HCT116 (cell line): ENCODE measurements at regions not wholly inside any gene's neighbourhood (a gene's known extent, or its start where the extent isn't known, plus 50 kb on each side); places are given as distances from the start of the nearest gene placed in this dataset.

Experiments
- ATAC-seq: fragments of 200-7000 bp; cut with Tn5 transposase; 2 replicates; pipeline ENCODE4 v1.9.1; 2020; ENCODE audit warnings: mild to moderate bottlenecking, moderate library complexity
- BruUV-seq: library from RNA; stranded (reverse); fragments of 400-500 nt; replicated peaks from 2 replicates; lab custom pipeline; 2021; lab: Mats Ljungman, UMichigan
- CTCF ChIA-PET: fragments of 300-600 bp; sonication (Branson Sonifier 250); formaldehyde crosslinking; loops from one replicate; lab custom pipeline; 2021; ENCODE audit warnings: antibody characterized with exemption; lab: Charles Lee
- POLR2A ChIA-PET: fragments of 300-600, 350-600 bp; sonication (Branson Sonifier 250); formaldehyde crosslinking; loops from one replicate; lab custom pipeline; 2021; ENCODE audit warnings: antibody characterized with exemption; lab: Charles Lee
- RAD21 ChIA-PET, 2 experiments: fragments of 300-600 bp; sonication (Branson Sonifier 250); formaldehyde crosslinking; loops; one replicate each; lab custom pipeline; 2023; ENCODE audit warnings: low total read pairs in 2 of 2; ENCODE audit not compliant: uncharacterized antibody in 2 of 2, unreplicated experiment in 2 of 2, low non-redundant PET in 1 of 2; lab: Charles Lee
- DNase-seq: peaks from one replicate; pipeline ENCODE4 v3.0.0-alpha.2; 2010; ENCODE audit warnings: low read depth, low spot score
- H2AFZ ChIP-seq: fragments of 200-600 bp; shearing (Covaris generic), sonication (generic); 2 replicates; pipeline ENCODE4 v1.6.1; 2017; ENCODE audit warnings: low read depth, mixed run types, mixed read lengths, antibody characterized with exemption, low read length; ENCODE audit not compliant: poor library complexity, severe bottlenecking
- H3K27ac ChIP-seq: 2 replicates; pipeline ENCODE4 v1.5.1; 2012; ENCODE audit warnings: low read depth, low read length
- H3K27me3 ChIP-seq: fragments of 200-600 bp; sonication (generic); 2 replicates; pipeline ENCODE4 v1.6.1; 2016; ENCODE audit warnings: mixed run types, low read length, mixed read lengths; ENCODE audit not compliant: insufficient read depth
- H3K36me3 ChIP-seq, 2 experiments: fragments of 200-500 bp in 1 of 2; fragments of 200-600 bp in 1 of 2; sonication (Bioruptor generic) in 1 of 2; sonication (generic) in 1 of 2; 2 replicates each; pipeline versions ENCODE4 v1.5.1 to v1.6.1; 2014 to 2016; ENCODE audit warnings: low read length in 2 of 2, inconsistent platforms in 1 of 2, mixed read lengths in 1 of 2, mixed run types in 1 of 2; ENCODE audit not compliant: insufficient read depth in 2 of 2, control insufficient read depth in 1 of 2
- H3K4me1 ChIP-seq, 2 experiments: fragments of 200-600 bp in 1 of 2; sonication (generic) in 1 of 2; 2 replicates each; pipeline versions ENCODE4 v1.5.1 to v1.6.1; 2012 to 2017; ENCODE audit warnings: low read length in 2 of 2, inconsistent platforms in 1 of 2, mild to moderate bottlenecking in 1 of 2, mixed read lengths in 1 of 2, mixed run types in 1 of 2, moderate library complexity in 1 of 2; ENCODE audit not compliant: insufficient read depth in 2 of 2, control insufficient read depth in 1 of 2
- H3K4me2 ChIP-seq: fragments of 200-600 bp; sonication (generic); 2 replicates; pipeline ENCODE4 v1.6.1; 2017; ENCODE audit warnings: mixed run types, low read length, mixed read lengths
- H3K4me3 ChIP-seq, 2 experiments: fragments of 200-600 bp in 1 of 2; sonication (generic) in 1 of 2; replicated peaks in 1 of 2; 2 replicates each; pipeline ENCODE4 v1.5.1; 2011 to 2016; ENCODE audit warnings: low read length in 2 of 2, control low read depth in 1 of 2, low read depth in 1 of 2, mild to moderate bottlenecking in 1 of 2, mixed read lengths in 1 of 2, mixed run types in 1 of 2
- H3K79me2 ChIP-seq: fragments of 200-600 bp; sonication (generic); 2 replicates; pipeline ENCODE4 v1.6.1; 2017; ENCODE audit warnings: mild to moderate bottlenecking, mixed run types, low read length, moderate library complexity, mixed read lengths; ENCODE audit not compliant: insufficient read depth
- H3K9ac ChIP-seq: fragments of 200-600 bp; sonication (generic); 2 replicates; pipeline ENCODE4 v1.6.1; 2016; ENCODE audit warnings: low read length, mixed read lengths
- H3K9me2 ChIP-seq: fragments of 200-600 bp; sonication (generic), shearing (Covaris generic); 2 replicates; pipeline ENCODE4 v1.6.1; 2017; ENCODE audit warnings: mixed run types, mild to moderate bottlenecking, moderate library complexity; ENCODE audit not compliant: insufficient read depth
- H3K9me3 ChIP-seq, 2 experiments: fragments of 200-500 bp in 1 of 2; fragments of 200-600 bp in 1 of 2; sonication (Bioruptor generic) in 1 of 2; sonication (generic) in 1 of 2; 2 replicates each; pipeline ENCODE4 v1.6.1; 2014 to 2017; ENCODE audit warnings: low read length in 2 of 2, mixed read lengths in 2 of 2, inconsistent platforms in 1 of 2, low read depth in 1 of 2, mild to moderate bottlenecking in 1 of 2, mixed run types in 1 of 2, moderate library complexity in 1 of 2; ENCODE audit not compliant: control insufficient read depth in 1 of 2, insufficient read depth in 1 of 2
- H4K20me1 ChIP-seq: fragments of 200-600 bp; sonication (generic), shearing (Covaris generic); 2 replicates; pipeline ENCODE4 v1.6.1; 2017; ENCODE audit warnings: mixed run types, mild to moderate bottlenecking, moderate library complexity; ENCODE audit not compliant: insufficient read depth
- ATF3 ChIP-seq: IDR thresholded peaks from 2 replicates; pipeline ENCODE4 v1.6.1; 2012
- CBX3 ChIP-seq: IDR thresholded peaks from 2 replicates; pipeline ENCODE4 v1.6.1; 2012; ENCODE audit warnings: low read depth
- CEBPB ChIP-seq: IDR thresholded peaks from 2 replicates; pipeline ENCODE4 v1.6.1; 2012; ENCODE audit warnings: low read depth
- CTCF ChIP-seq, 3 experiments: fragments of 200-600 bp in 1 of 3; sonication (generic) in 1 of 3; IDR thresholded peaks in 2 of 3; conservative IDR thresholded peaks in 1 of 3; 2 replicates each; pipeline ENCODE4 v1.5.1; 2012 to 2017; ENCODE audit warnings: low read depth in 2 of 3, low read length in 2 of 3, antibody characterized with exemption in 1 of 3, borderline replicate concordance in 1 of 3, control low read depth in 1 of 3, mild to moderate bottlenecking in 1 of 3, mixed read lengths in 1 of 3, mixed run types in 1 of 3, moderate library complexity in 1 of 3; ENCODE audit not compliant: insufficient read depth in 1 of 3
- EGR1 ChIP-seq: IDR thresholded peaks from 2 replicates; pipeline ENCODE4 v1.6.1; 2012; ENCODE audit warnings: low read depth
- ELF1 ChIP-seq: IDR thresholded peaks from 2 replicates; pipeline ENCODE4 v1.6.1; 2012; ENCODE audit warnings: low read depth, borderline replicate concordance
- EZH2 ChIP-seq: fragments of 200-600 bp; sonication (generic); IDR thresholded peaks from 2 replicates; pipeline ENCODE4 v1.6.1; 2017; ENCODE audit warnings: antibody characterized with exemption, mixed run types
- JUND ChIP-seq: IDR thresholded peaks from 2 replicates; pipeline ENCODE4 v1.6.1; 2012
- MAX ChIP-seq: IDR thresholded peaks from 2 replicates; pipeline ENCODE4 v1.6.1; 2012
- POLR2AphosphoS5 ChIP-seq: IDR thresholded peaks from 2 replicates; pipeline ENCODE4 v1.6.1; 2011; ENCODE audit warnings: mild to moderate bottlenecking, low read depth, low read length, moderate library complexity
- REST ChIP-seq: IDR thresholded peaks from 2 replicates; pipeline ENCODE4 v1.6.1; 2012; ENCODE audit warnings: low read depth
- SRF ChIP-seq: IDR thresholded peaks from 2 replicates; pipeline ENCODE4 v1.6.1; 2012; ENCODE audit warnings: low read depth
- TCF7L2 ChIP-seq: IDR thresholded peaks from 2 replicates; pipeline ENCODE4 v1.7.0; 2011; ENCODE audit warnings: borderline replicate concordance, inconsistent platforms; ENCODE audit not compliant: insufficient read depth, insufficient read length; ENCODE audit errors: extremely low read depth
- YY1 ChIP-seq: IDR thresholded peaks from 2 replicates; pipeline ENCODE4 v1.6.1; 2011; ENCODE audit warnings: low read length, low read depth, moderate library complexity, mild to moderate bottlenecking; ENCODE audit not compliant: insufficient replicate concordance; ENCODE audit errors: extremely low read depth
- ZBTB33 ChIP-seq: IDR thresholded peaks from 2 replicates; pipeline ENCODE4 v1.6.1; 2011; ENCODE audit warnings: mild to moderate bottlenecking, low read length, moderate library complexity; ENCODE audit not compliant: insufficient replicate concordance; ENCODE audit errors: extremely low read depth
- intact Hi-C: fragments of 100-400 bp; cut with micrococcal nuclease; formaldehyde crosslinking; loops from 2 replicates; pipeline ENCODE4 v1.10.0; 2022

GRCh38 chr20:8986631-8987030 is 82.3 kb upstream of the PLCB4 start:
- no TSS peak for BruUV-seq
- CTCF ChIA-PET = no interaction called here
- Histone ChIP-seq H3K4me1 (no peaks in the 10 kb centered on the region), H3K9ac (no peak overlapping the region), H3K79me2 (no peaks in the 10 kb centered on the region), H3K4me2 (no peak overlapping the region), H3K9me3 (no peaks in the 10 kb centered on the region), H3K4me3 (no peak overlapping the region), H3K27me3 (no peaks in the 10 kb centered on the region), H4K20me1 (no peaks in the 10 kb centered on the region), H3K36me3 (no peaks in the 10 kb centered on the region), H3K27ac (no peak overlapping the region), H3K9me2 (no peaks in the 10 kb centered on the region), H2AFZ (no peak overlapping the region)
- RAD21 ChIA-PET = no interaction called here
- no peak for ATAC-seq
- POLR2A ChIA-PET = no interaction called here
- intact Hi-C loops = no loop called here
- TF ChIP-seq ELF1 = no peak
- TF ChIP-seq EZH2 = no peak
- no peak for TF ChIP-seq TCF7L2
- TF ChIP-seq CBX3 = no peak
- no peak for TF ChIP-seq ATF3
- TF ChIP-seq CTCF (IDR thresholded peaks at IDR 0.05 in 2 of 3, conservative IDR thresholded peaks at IDR 0.05 in 1 of 3; ENCODE audit: borderline replicate concordance in 1 of 3, insufficient read depth in 1 of 3, low read depth in 2 of 3, low read length in 2 of 3) = no peak
- TF ChIP-seq POLR2AphosphoS5 = no peak
- no peak for TF ChIP-seq CEBPB
- no peak for TF ChIP-seq REST
- TF ChIP-seq EGR1 = no peak
- no peak for TF ChIP-seq MAX
- TF ChIP-seq YY1 = no peak
- TF ChIP-seq ZBTB33 = no peak
- no peak for TF ChIP-seq JUND
- TF ChIP-seq SRF = no peak
- TF ChIP-seq, all 23 proteins: peak for 0
- DNase-seq = no peak
